Anterior cingulate cortex (tissue), 58 donors: ENCODE measurements at regions not wholly inside any gene's neighbourhood (a gene's known extent, or its start where the extent isn't known, plus 50 kb on each side); places are given as distances from the start of the nearest gene placed in this dataset.
A peak's percentile ranks its signal among the peaks of the same experiment; 100 is the strongest.
"Not testable (repeated sequence)": the region's sequence is repeated elsewhere in the genome, so short reads cannot be mapped to it uniquely, and the experiment has no call there.

ENCODE experiments used
- DNase-seq, 58 donors: peaks; one replicate each; lab custom pipeline; 2025; lab: John Stamatoyannopoulos, UW

- DNase-seq = not testable (repeated sequence)
Observed at GRCh38 chrX:79026742-79027141, 81.6 kb downstream of the P2RY10 start.

- no peak for DNase-seq
Observed at GRCh38 chrX:79035421-79035820, 90.2 kb downstream of the P2RY10 start.

- DNase-seq = no peak
Observed at GRCh38 chrX:79036157-79036880, 91.1 kb downstream of the P2RY10 start.

DNA sequence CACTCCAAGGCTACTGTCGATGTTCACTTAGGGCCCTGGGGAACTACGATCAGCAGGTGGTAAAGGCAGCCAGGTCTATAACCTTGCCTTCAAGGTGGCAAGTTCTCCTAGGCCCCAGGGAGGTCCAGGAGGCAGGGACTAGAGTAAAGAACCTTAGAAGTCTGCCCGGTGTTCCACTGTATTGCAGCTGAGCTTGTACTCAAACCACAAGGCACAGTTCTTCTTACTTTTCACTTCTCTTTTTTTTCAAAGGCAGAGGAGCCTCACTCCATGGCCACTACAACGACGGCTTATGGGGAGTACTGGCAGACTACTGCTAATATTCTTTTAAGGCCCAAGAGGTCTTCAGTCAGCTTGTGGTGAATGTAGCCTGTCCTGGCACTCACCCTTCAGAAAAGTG is 78.8 kb upstream of the GPR174 start:
- DNase-seq = no peak

DNA sequence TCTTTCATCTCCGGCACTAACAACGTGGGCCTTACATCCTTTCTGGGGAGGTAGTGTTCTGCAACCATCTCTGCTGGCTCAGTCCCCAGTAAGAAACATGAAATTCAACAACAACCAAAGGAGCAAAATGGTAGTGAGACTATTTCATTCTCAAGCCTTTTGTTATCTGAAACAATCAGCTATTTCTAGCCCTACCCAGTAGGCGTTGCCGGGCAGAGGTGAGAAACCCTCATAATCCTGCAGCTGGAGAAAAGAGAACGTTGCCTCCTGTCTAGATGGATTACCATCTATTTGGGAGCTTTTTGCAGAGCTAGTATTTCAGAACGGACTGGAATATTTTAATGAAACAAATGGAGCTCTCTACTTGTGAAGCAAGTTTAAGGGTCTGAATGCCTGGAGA is 66.4 kb upstream of the GPR174 start:
- no peak for DNase-seq

DNA sequence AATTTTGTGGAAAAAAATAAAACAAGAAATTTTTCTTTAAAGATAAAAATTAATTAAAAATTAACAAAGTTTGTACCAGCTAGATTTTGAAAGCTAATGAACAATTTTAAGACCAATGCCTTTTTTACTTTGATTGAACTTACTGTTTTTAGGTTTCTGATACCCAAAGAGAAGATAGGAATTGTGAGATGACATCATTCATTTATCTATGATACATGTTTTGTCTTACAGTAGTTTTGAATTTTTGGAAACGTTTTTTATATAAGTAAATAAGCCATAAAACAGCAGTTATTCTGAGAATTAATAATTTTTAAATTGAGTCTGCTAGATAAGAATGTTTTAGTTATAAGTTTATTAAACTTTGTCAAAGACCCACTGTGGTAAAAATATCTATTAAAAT is 65.0 kb upstream of the GPR174 start:
- no peak for DNase-seq

DNA sequence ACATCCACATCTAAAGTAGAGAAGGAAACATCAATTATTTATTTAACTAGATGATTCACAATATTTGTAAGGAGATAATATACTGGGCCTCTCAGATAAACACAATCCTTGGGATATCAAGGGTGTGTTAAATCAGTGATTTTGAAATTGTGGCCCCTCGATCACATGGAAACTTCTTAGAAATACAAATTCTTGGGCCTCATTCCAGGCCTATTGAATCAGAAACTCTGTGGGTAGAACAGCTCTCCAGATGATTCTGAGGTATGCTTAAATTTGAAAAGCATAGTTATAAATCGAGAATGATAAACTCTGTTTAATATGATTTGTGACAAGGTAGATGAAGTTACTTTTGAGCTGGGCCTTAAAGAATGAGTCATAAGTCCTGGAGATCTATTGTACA is 64.3 kb upstream of the GPR174 start:
- DNase-seq = no peak

DNA sequence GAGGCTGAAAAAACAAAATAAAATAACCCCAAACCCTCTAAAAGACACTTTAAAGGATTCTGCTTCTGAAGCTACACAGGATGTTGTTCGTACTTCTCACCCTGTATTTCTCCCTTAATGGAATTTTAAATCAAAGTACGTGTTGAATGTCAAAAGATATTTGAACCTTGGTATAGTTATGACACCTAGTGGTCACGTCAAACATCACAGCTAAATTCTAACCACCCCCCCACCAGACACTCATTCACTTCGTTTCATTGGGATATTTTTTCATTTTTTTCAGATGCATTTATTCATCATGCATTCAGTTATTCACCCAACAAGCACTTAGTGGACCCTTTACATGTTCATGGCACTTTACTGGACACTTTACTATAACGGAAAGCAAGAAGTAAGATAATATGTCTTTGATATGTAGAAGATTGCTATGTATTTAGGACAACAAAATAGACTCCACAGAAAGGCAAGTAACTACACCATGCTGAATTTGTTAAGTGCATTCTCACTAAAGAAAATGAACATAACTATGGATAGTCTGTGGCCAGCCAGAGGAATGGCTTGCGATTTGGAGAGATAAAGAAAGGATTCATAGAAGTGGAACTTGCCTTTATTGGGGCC is 62.5 kb upstream of the GPR174 start:
- DNase-seq = peak in 2 of 58 donors; percentile 0 to 4

- DNase-seq = no peak
Observed at GRCh38 chrX:79082899-79083298, 61.6 kb upstream of the GPR174 start.

- DNase-seq = no peak
Observed at GRCh38 chrX:79084923-79085322, 59.6 kb upstream of the GPR174 start.

DNA sequence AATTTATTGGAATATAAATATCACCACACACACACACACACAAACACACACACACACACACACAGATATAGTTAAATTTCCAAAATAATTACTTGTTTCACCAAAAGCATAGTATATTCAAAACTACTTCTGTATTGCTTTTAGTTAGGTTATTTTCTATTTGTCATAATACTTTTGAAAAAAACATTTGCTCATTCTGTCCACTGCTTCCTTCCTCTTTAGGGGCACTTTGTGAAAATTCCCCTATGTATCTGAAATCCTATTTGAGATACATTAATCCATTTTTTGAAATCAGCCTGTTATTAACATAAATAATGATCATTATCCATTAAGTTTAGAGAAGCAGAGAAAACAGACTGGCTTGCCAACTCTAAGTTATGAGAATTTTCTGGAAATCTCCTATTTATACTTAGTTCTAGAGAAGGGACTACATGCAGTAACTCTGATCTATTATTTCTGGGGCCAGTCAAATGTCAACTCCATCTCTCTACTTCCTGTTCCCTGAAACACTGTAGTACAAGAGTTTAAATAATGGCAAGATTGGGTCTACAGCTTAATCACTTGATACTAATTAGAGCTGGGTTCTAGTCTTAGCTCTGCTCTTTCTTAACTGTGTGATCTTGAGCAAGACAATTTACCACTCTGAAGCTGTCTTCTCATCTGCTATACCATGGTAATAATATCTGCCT is 54.4 kb upstream of the GPR174 start:
- no peak for DNase-seq

GRCh38 chrX:79094075-79094832 is 50.2 kb upstream of the GPR174 start:
- no peak for DNase-seq
